IMR-90 (cell line): ENCODE measurements at regions not wholly inside any gene's neighbourhood (a gene's known extent, or its start where the extent isn't known, plus 50 kb on each side); places are given as distances from the start of the nearest gene placed in this dataset.

ENCODE experiments used
- BHLHE40 ChIP-seq: fragments of 150-350 bp; IDR thresholded peaks from 2 replicates; pipeline ENCODE4 v1.6.1; 2016; ENCODE audit warnings: mild to moderate bottlenecking, low read depth, low read length
- CEBPB ChIP-seq: IDR thresholded peaks from 2 replicates; pipeline ENCODE4 v1.6.1; 2012; ENCODE audit warnings: low read depth, low read length, improper control_type of control experiment
- CHD1 ChIP-seq: IDR thresholded peaks from 2 replicates; pipeline ENCODE4 v1.6.1; 2012; ENCODE audit warnings: low read depth, low read length, improper control_type of control experiment
- MAFK ChIP-seq: IDR thresholded peaks from 2 replicates; pipeline ENCODE4 v1.6.1; 2012; ENCODE audit warnings: low read depth, low read length, improper control_type of control experiment
- MAZ ChIP-seq: IDR thresholded peaks from 2 replicates; pipeline ENCODE4 v1.6.1; 2012; ENCODE audit warnings: low read depth, mild to moderate bottlenecking, low read length, improper control_type of control experiment, moderate library complexity, borderline replicate concordance
- MXI1 ChIP-seq: IDR thresholded peaks from 2 replicates; pipeline ENCODE4 v1.6.1; 2012; ENCODE audit warnings: low read depth, mild to moderate bottlenecking, low read length, moderate library complexity, borderline replicate concordance
- POLR2A ChIP-seq: IDR thresholded peaks from 2 replicates; pipeline ENCODE4 v1.6.1; 2012; ENCODE audit warnings: mild to moderate bottlenecking, low read depth, low read length
- RAD21 ChIP-seq: IDR thresholded peaks from 2 replicates; pipeline ENCODE4 v1.6.1; 2012; ENCODE audit warnings: low read length, improper control_type of control experiment
- RCOR1 ChIP-seq: IDR thresholded peaks from 2 replicates; pipeline ENCODE4 v1.6.1; 2012; ENCODE audit warnings: mild to moderate bottlenecking, low read length, improper control_type of control experiment; ENCODE audit not compliant: insufficient replicate concordance
- RFX5 ChIP-seq: IDR thresholded peaks from 2 replicates; pipeline ENCODE4 v1.8.0; 2012; ENCODE audit warnings: low read depth, mild to moderate bottlenecking, low read length, moderate library complexity
- TF ChIP-seq, protein P1 (sequence below): conservative IDR thresholded peaks from 2 replicates; pipeline ENCODE4 v1.5.1; 2012; ENCODE audit warnings: mild to moderate bottlenecking, low read depth, low read length, improper control_type of control experiment
- TF ChIP-seq, protein P2 (sequence below): fragments of 150-350 bp; IDR thresholded peaks from 2 replicates; pipeline ENCODE4 v1.6.1; 2017; ENCODE audit warnings: mild to moderate bottlenecking, antibody characterized with exemption, low read length, low read depth
- TF ChIP-seq, protein P3 (sequence below): fragments of 150-350 bp; IDR thresholded peaks from 2 replicates; pipeline ENCODE4 v1.6.1; 2016; ENCODE audit warnings: low read depth, mild to moderate bottlenecking, low read length, moderate library complexity, borderline replicate concordance

DNA sequence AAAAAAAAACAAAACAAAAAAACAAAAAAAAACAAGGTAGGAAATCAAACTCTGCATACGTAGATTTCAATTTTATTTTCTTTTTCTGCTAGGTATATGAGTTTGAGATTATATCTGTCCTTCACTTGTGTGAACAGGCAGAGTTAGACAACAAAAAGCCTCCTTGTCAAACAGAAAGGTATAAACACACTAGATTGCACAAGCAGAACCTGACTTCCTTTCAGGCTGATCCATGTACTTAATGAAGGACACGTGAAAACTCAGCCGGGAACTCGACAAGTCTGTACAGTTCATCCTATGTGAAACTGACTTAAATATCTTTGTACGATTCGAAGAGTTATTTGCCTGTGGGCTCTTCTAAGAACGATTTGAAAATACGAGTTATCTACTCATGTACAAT lies 254.1 kb downstream of the ARL4A start:
- TF ChIP-seq, protein P1, sequence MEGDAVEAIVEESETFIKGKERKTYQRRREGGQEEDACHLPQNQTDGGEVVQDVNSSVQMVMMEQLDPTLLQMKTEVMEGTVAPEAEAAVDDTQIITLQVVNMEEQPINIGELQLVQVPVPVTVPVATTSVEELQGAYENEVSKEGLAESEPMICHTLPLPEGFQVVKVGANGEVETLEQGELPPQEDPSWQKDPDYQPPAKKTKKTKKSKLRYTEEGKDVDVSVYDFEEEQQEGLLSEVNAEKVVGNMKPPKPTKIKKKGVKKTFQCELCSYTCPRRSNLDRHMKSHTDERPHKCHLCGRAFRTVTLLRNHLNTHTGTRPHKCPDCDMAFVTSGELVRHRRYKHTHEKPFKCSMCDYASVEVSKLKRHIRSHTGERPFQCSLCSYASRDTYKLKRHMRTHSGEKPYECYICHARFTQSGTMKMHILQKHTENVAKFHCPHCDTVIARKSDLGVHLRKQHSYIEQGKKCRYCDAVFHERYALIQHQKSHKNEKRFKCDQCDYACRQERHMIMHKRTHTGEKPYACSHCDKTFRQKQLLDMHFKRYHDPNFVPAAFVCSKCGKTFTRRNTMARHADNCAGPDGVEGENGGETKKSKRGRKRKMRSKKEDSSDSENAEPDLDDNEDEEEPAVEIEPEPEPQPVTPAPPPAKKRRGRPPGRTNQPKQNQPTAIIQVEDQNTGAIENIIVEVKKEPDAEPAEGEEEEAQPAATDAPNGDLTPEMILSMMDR = no peak
- TF ChIP-seq RAD21 (no peak), POLR2A (no peak), CEBPB (no peak), RCOR1 (no peak), MXI1 (no peak), MAZ (no peak), RFX5 (no peak), BHLHE40 (no peak), MAFK (no peak), CHD1 (no peak)
- TF ChIP-seq, protein P2, sequence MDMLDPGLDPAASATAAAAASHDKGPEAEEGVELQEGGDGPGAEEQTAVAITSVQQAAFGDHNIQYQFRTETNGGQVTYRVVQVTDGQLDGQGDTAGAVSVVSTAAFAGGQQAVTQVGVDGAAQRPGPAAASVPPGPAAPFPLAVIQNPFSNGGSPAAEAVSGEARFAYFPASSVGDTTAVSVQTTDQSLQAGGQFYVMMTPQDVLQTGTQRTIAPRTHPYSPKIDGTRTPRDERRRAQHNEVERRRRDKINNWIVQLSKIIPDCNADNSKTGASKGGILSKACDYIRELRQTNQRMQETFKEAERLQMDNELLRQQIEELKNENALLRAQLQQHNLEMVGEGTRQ = no peak
- TF ChIP-seq, protein P3, sequence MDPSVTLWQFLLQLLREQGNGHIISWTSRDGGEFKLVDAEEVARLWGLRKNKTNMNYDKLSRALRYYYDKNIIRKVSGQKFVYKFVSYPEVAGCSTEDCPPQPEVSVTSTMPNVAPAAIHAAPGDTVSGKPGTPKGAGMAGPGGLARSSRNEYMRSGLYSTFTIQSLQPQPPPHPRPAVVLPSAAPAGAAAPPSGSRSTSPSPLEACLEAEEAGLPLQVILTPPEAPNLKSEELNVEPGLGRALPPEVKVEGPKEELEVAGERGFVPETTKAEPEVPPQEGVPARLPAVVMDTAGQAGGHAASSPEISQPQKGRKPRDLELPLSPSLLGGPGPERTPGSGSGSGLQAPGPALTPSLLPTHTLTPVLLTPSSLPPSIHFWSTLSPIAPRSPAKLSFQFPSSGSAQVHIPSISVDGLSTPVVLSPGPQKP = no peak
